HG03439 (cell line): ENCODE measurements at regions not wholly inside any gene's neighbourhood (a gene's known extent, or its start where the extent isn't known, plus 50 kb on each side); places are given as distances from the start of the nearest gene placed in this dataset.

ENCODE experiments used
- ATAC-seq: cut with Tn5 transposase; IDR thresholded peaks from one replicate; pipeline ENCODE4 v1.9.1; 2021; ENCODE audit warnings: mild to moderate bottlenecking, moderate library complexity; ENCODE audit not compliant: unreplicated experiment

DNA sequence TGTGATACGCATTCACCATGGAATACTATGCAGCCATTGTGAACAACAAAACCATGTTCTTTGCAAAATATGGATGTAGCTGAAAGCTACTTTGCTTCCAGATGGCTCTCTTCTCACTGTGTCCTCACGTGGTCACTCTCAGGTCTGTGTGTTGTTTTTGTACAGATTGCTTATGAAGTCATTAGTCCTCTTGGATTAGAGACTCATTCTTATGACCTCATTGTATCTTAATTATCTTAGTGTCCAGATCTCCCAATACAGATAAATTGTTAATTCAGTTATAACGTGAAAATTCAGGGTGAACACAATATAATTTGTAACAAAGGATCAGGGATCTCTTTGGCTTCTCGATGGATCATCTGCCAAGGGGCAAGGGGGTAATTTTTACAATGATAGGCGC lies 100.4 kb upstream of the TOP3B start:
- no peak for ATAC-seq

DNA sequence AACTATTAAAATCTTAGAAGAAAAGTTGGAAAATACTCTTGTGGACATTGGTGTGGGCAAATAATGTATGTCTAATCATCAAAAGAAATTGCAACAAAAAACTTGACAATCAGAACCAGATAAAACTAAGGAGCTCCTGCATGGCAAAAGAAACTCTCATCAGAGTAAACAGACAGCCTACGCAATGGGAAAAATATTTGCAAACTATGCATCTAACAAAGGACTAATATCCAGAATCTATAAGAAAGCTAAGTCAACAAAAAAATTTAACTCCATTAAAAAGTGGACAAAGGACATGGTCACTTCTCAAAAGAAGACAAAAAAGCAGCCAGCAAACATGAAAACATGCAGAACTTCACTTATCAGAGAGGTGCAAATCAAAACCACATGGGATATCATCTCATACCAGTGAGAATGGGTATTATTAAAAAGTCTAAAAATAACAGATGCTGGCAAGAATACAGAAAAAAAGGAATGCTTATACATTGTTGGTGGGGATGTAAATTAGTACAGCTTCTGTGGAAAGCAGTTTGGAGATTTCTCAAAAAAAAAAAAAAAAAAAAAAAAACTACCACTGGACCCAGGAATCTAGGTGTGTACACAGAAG lies 99.7 kb upstream of the TOP3B start:
- ATAC-seq, result no peak

DNA sequence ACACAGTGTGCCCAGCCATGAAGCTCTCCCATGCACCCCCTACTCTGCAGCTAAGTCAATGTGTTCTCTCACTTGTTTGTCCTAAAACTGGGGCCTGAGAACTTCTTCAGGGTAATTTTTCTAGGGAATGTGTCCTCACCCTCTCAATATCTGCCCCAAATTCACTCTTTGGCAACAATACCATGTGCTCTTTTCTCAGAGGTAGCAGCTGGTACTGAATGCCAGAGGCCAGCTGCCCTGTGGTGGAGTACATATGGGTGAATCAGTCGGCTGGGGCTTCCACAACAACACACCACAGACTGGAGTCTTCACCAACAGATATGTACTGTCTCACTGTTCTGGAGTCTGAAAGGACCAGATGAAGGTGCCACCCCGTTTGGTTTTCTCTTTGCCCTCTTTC lies 97.7 kb upstream of the TOP3B start:
- ATAC-seq, result no peak

DNA sequence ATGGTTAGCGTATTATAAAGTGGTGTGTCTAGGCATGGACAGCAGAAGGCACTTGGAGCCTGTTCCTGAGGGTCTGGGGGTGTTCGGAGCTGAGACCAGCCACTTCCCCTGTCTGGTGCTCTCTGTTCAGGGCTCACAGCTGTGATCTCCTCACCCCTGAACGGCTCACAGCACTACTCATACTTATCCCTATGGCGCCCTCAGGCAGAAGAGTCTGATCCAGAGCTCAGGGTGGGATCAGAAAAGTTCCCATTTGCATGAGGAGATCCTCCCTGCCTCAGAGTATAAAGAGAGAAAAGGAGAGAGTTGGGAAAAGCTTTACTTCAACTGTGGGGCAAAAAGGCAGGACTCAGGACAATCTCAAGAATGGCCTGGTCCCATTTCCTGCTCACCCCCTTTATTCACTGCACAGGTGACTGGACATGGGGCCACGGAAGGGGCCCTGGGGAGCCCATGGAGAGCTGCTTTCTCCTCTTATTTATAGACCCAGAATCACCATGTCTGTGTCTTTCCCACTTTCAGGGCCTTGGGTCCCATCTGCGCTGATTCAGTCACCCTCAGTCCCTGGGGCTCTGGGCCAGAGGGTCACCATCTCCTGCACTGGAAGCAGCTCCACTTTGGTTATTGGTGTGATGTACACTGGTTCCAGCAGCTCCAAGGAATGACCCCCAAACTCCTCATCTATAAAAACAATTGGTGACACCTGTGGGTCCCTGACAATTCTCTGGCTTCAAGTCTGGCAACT lies 97.0 kb upstream of the TOP3B start:
- ATAC-seq, result no peak

DNA sequence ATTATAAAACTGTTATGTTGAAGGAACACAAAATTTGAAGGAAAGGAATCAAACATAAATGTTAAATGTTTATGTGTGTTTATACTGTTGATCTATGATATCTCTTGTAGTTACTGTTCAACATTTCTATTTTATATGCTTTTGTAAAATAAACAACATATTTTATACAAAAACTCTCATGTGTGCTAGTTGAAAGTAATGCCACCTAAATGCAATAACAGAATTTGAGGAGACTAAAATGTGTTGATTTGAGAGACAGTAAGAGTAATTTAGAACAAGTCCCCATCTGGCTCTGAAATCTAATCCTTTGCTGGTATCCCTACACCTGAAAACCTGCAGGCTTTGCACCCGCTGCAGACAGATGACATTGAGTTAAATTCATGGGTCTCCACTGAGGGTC lies 95.7 kb upstream of the TOP3B start:
- no peak for ATAC-seq

DNA sequence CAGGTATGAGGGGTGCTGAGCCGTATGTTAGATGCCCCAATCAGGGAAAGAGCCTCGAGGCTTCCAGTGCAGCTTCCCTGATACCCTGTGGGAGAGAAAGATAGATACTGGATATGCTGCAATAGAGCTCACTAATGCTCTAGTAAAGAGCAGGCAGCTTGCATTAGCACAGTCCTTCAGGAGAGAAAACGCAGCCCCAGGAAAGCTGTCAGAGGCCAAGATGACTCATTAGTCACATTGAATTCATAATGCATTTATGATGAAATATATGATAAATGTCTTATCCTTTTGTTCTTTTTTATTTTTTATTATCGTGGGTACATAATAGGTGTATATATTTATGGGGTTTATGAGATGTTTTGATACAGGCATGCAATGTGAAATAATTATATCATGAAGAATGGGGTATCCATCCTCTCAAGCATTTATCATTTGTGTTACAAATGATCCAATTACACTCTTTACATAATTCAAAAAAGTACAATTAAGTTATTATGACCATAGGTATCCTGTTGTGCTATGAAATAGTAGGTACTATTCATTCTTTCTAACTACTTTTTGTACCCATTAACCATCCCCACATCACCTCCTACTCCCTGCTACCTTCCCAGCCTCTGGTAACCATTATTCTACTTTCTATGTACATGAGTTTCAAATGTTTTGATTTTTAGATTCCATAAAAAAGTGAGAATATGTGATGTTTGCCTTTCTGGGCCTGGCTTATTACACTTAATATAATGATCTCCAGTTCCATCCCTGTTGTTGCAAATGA lies 94.5 kb upstream of the TOP3B start:
- ATAC-seq, result no peak

DNA sequence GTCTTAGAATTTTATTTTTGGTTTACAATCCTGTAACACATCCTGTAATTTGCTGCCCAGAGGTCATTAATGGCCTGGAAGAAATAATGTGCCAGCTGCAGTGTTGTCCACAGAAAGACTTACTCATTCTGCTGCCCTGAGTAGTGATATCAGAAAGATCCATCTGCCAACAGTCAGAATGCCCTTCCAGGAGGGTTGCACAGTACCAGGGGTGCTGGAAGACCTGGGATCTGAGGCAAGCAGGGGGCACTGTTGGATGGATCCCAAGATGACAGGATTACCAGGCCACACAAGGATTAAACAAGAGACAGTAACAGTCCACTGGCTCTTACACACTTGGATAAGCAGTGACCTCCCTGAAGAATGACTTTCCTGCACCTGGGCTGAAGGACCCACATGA lies 93.8 kb upstream of the TOP3B start:
- ATAC-seq, result no peak

DNA sequence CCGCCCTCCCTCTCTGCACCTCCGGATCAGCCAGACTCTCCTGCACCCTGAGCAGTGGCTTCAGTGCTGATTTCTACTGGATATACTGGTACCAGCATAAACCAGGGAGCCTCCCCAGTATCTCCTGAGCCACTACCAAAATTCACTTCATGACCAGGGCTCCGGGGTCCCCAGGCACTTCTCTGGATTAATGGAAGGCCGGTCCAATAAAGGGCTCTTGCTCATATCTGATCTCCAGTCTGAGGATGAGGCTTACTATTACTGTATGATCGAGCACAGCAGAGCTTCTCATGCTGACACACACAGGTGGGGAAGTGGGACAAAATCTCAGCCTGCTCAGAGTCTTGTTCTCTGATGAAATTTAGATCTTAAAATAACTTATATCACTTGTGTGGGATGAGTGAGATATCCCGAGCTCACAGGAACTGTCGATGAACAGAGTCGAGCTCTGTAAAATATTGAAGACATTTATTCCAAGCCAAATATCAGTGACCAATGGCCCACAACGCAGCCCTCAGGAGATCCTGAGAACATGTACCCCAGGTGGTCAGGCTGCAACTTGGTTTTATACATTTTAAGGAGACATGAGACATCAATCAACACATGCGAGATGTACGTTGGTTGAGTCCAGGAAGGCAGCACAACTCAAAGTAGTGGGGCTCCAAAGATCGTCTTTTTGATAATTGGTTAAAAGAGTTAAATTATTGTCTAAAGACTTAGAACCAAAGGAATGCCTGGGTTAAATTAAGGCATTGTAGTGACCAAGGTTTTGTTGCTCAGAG lies 93.0 kb upstream of the TOP3B start:
- no peak for ATAC-seq

DNA sequence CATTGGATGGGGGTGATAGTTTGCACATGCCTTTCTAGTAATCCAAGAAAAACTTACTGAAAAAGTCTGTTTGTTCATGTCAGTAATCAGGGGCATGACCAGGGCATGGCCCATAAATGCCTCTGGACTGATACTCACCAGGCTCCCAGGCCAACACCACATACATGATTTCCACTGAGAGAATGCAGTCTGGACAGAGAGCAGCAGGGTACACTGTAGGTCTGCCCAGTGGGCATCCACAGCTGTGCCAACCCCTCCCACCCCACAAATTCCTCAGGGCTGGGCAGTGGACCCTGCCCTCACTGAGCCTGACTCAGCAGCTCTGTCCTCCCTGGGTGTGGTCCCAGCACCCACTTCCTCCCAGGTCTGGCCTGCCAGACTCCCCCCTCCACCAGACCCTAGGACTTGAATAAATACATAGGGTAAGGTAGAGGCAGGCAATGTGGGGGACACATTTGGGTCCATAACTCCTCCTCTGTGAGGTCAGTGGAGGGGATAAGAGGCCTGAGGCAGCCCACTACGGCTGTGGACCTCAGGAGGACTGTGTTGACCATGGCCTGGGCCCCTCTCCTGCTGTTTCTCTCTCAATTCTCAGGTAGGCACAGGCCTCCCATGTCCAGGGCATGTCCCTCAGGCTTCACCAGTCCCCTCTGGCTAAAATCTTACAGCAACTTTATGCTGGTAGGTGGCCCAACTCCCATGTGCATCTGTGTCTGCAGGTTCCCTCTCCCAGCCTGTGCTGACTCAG lies 92.2 kb upstream of the TOP3B start:
- no peak for ATAC-seq

DNA sequence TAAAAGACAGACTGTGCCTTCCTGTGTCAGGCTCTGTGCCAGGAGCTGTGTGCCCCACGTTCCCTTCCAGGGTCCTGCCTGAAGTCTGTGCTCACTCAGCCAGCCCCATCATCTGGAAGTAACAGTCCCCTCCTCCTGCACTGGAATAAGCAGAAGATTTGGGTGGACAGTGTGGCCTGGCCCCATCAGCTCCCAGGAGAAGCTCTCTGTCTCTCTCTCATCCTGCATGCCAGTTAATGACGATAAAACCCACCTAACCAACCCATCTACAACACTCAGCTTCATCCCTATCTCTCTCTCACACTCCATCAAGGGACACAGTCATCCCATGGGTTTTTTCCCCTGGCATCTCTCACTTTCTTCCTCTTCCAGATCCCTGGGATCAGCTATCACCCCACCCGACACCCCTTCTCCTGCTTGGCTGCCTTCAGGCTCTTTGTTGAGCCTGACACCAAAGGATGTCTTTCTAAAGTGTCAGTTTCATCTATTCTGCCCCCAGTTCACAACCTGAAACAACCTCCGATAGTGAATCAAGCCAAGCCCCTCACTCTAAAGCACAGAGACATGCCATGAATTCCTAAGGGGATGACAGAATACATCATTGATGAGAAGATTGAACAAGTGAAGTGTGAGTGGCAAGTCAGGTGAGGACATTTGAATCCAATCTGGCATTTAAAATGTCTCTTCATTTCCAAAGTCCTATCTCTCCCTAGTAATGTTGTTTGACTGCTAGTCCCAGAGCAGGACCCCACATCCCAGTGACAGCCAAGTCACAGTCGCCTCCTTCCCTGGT lies 91.4 kb upstream of the TOP3B start:
- ATAC-seq, result no peak

DNA sequence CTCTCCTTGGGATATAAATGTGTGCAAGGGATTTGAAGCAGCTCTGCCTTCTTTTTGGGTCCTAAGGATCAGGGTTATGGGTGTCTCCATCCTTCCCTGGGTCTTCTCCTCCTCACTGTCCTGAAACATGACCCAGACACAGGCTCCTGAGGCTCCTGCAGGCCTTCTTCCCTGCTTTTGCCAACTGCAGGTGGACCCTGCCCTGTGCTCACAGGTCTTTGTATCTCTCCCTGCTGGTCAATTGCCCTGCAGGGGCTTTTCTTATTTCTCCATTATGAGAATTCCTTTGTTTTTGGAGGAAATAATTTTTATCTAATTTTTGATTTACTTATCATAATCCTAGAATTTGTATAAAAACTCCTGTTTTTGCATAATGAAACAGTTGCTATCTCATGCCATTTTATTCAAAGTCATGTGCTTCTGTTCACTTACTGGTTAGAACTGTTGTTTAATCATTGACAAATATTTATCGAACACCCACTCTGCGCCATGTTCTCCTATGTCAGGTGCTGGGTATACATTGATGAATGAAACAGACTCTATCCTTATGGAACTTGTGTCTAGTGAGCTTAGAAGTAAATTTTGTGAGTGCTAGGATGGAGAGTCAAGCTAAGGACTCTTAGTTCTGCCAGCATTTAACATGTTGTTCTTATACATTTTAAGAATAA lies 89.7 kb upstream of the TOP3B start:
- ATAC-seq, result no peak

DNA sequence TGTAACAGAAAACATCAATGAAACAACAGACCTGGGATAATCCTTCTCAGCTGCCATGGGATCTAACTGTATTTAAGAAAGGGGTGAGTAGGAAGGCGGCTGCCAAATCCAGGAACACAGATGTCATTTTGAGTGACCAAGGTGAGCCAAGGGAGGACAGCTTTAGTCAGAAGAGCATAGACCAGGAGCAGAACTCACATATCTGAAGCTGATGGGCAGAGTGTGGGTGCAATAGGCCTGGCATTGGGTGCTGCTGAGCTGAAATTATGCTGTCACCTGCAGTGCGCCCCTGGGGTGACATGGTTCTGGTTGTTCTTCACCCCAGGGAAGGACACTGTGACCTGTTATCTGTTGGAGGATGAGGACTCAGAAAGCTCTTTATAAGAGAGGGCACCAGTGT lies 88.9 kb upstream of the TOP3B start:
- ATAC-seq, result no peak

DNA sequence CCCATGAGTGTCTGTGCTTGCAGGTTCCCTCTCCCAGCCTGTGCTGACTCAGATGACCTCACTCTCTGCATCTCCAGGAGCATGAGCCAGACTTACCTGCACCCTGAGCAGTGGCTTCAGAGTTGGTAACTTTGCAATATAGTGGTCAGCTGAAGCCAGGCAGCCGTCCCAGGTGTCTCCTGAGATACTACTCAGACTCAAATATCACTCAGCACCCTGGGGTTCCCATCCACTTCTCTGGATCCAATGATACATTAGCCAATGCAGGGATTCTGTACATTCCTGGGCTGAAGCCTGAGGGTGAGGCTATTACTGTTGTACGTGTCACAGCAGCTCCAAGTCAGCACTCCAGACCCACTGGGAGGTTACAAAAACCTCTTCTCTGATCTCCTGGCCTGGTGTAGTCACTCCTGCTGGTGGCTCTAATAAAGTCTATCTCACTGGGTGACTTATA lies 87.8 kb upstream of the TOP3B start:
- no peak for ATAC-seq

DNA sequence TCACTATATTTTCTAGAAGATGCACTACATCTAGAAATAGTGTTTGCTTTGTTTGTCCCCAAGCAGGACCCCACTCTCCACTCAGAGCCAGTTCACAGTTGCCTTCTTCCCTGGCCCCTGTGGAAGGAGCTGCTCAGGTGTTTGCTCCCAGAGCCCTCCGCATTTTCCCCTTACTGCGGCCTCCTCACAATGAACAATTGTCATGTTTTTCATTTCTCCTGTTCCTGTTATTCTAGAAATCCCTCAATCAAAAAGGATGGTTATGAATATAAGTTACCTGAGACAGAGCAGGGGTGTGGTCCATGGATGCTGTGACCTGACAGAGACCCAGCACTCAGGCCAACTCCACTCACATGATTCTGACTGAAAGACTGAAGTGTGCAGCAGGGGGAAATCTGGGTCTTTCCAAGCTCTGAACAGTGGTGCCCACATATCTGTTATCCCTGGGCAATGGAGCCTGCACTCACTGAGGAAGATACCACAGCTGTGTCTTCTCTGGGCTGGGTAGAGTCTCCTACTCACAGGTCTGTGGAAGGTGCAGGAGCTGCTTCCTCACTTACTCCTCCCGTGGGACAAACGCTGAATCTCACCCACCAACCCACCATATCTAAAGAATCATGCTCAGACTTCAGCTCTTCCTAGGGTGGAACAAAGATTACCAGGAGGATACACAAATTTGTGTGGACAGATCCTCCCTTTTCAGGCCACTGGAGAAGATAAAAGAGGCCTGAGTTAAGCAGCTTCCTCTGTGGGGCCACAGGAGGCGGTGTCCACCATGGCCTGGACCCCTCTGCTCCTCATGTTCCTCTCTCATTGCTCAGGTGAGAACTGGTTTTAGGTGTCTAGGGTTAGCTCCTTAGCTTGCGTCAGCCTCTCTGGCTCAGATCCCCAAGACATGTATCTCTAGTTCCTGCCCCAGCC lies 87.1 kb upstream of the TOP3B start:
- no peak for ATAC-seq

DNA sequence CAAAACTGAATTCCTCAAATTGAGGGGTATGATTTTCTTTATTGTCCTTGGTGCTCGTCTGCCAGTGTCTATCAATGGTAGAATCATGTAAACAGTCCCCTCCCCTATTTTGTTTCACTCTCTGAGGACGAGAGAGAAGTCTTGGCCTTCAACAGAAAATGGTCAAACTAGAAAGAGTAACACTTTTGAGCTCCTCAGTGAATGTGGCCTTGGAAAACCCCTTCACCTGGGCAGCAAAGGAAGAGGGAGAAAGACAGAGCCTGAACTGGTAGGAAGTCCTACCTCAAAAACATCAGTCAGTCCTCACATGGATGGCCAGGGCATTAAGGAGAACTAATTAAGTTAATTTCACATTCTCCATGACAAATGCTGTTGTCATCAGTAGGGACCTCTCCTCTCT lies 86.1 kb upstream of the TOP3B start:
- no peak for ATAC-seq

DNA sequence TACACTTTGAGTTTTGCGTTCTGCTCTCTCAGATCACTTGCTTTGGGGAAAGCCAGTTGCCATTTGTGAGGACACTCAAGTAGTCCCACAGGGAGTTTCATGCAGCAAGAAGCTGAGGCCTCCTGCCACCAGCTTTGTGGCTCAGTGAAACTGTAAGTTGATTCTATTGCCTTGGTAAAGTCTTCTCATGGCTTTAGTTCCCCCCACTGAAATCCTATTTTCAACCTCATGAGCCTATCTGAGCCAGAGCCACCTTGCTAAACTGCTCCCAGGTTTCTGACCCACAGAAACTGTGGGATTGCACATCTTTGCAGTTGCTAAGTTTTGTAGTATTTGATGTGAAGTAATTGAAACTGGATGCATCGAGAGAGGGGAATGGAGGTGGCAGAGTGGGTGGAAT lies 85.4 kb upstream of the TOP3B start:
- ATAC-seq, result no peak

DNA sequence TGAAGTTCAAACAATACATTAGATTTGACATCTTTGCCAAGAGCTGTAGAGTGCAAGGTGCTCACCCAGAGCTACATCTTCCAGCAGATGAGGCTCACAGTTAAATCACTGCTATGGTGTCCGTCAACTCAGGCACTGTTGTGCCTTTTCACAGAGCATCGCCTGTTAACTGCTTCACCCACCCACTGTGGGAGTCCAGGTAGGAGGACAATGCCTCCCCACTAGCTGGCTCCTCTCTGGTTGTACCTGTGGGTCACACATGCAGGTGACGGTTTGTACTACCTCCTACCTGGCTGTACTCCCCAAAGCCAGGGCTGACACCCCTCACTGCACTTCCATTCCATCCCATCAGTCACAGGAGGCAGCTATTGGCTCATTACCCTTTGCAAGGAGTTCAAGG lies 84.6 kb upstream of the TOP3B start:
- ATAC-seq, result no peak

DNA sequence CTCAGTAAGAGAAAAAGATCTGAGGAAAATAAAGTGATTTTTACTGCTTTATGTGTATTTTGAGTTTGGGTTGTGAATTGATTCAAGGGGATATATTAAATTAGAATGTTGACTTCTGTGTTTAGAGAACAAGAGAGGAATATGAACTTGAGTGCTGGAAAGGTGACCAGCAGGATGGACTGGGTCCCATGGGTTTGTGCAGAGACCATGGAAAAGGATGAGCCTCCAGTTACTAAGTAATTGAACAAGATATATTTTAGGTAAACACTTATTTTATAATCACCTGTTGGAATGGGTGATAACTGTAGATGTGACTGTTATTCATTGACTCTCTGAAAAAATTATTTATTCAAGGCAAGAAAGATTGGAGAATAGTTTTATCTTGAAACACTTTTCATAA lies 82.0 kb upstream of the TOP3B start:
- no peak for ATAC-seq
